CD8-positive, alpha-beta memory T cell (primary cell): ENCODE measurements at regions not wholly inside any gene's neighbourhood (a gene's known extent, or its start where the extent isn't known, plus 50 kb on each side); places are given as distances from the start of the nearest gene placed in this dataset.

Source experiments
- CTCF ChIA-PET: fragments of 350-600 bp; sonication (Branson Sonifier 250); formaldehyde crosslinking; loops from one replicate; lab custom pipeline; 2021; ENCODE audit warnings: antibody characterized with exemption; lab: Charles Lee
- POLR2A ChIA-PET: fragments of 350-600 bp; sonication (Branson Sonifier 250); formaldehyde crosslinking; loops from one replicate; lab custom pipeline; 2021; ENCODE audit warnings: antibody characterized with exemption; lab: Charles Lee
- DNase-seq, 5 donors: peaks; one replicate each; pipeline versions ENCODE4 v3.0.0 to v3.0.0-alpha.2; 2020 to 2022; ENCODE audit warnings: mixed read lengths in 1 of 5
- H3K27ac ChIP-seq: one replicate; pipeline ENCODE4 v1.7.0; 2013; ENCODE audit warnings: low read depth, mild to moderate bottlenecking, low read length, moderate library complexity
- H3K27me3 ChIP-seq: 2 replicates; pipeline ENCODE4 v1.7.0; 2013; ENCODE audit warnings: low read length, mild to moderate bottlenecking; ENCODE audit not compliant: insufficient read depth, poor library complexity, severe bottlenecking
- H3K36me3 ChIP-seq: 2 replicates; pipeline ENCODE4 v1.7.0; 2013; ENCODE audit warnings: mild to moderate bottlenecking, low read length, moderate library complexity; ENCODE audit not compliant: insufficient read depth
- H3K4me1 ChIP-seq: 2 replicates; pipeline ENCODE4 v1.7.0; 2013; ENCODE audit warnings: mild to moderate bottlenecking, low read length, moderate library complexity; ENCODE audit not compliant: insufficient read depth
- H3K4me3 ChIP-seq: 2 replicates; pipeline ENCODE4 v1.7.0; 2013; ENCODE audit warnings: mild to moderate bottlenecking, low read length
- H3K9me3 ChIP-seq: 2 replicates; pipeline ENCODE4 v1.7.0; 2013; ENCODE audit warnings: mild to moderate bottlenecking, low read length
- H3K27ac Mint-ChIP-seq, 8 donors: one replicate each; pipeline ENCODE4 v1.8.0; 2020 to 2021; ENCODE audit warnings: mixed read lengths in 8 of 8, mild to moderate bottlenecking in 6 of 8, inconsistent platforms in 3 of 8, moderate library complexity in 3 of 8
- H3K27me3 Mint-ChIP-seq, 2 donors: one replicate each; pipeline ENCODE4 v1.8.0; 2020 to 2021; ENCODE audit warnings: mixed read lengths in 2 of 2, mild to moderate bottlenecking in 1 of 2, moderate library complexity in 1 of 2
- H3K36me3 Mint-ChIP-seq, 3 donors: one replicate each; pipeline ENCODE4 v1.8.0; 2020 to 2021; ENCODE audit warnings: mixed read lengths in 3 of 3, inconsistent platforms in 1 of 3, mild to moderate bottlenecking in 1 of 3
- H3K4me1 Mint-ChIP-seq, 3 donors: one replicate each; pipeline ENCODE4 v1.8.0; 2020 to 2021; ENCODE audit warnings: mixed read lengths in 3 of 3, inconsistent platforms in 1 of 3, mild to moderate bottlenecking in 1 of 3
- H3K4me3 Mint-ChIP-seq, 7 donors: one replicate each; pipeline ENCODE4 v1.8.0; 2020 to 2021; ENCODE audit warnings: mixed read lengths in 7 of 7, mild to moderate bottlenecking in 6 of 7, moderate library complexity in 4 of 7, inconsistent platforms in 2 of 7
- H3K9me3 Mint-ChIP-seq, 5 donors: one replicate each; pipeline ENCODE4 v1.8.0; 2020 to 2022; ENCODE audit warnings: mixed read lengths in 5 of 5, mild to moderate bottlenecking in 3 of 5, moderate library complexity in 2 of 5, inconsistent platforms in 1 of 5

DNA sequence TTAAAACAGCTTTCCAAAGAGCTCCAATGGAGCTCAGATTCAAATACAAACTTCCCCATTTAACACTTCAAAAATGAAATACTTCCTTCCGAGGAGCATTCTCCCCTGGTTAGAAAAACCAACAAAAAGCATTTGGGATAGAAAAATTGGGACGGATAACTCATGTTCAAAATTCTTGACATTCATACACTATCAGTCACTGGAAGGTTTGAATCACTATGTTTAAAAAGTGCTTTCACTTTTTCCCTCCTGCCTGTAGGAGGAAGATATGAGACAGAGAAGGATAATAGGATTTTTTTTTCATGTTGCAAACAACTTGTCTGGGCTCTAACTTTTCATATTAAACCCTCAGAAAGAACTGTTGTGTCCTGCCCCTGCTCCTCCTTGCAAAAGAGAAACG, 412.0 kb downstream of the ACTL7B start:
- Mint-ChIP-seq H3K4me1 (no peaks in the 10 kb centered on the region), H3K9me3 (peaks cover 0 to 10% (median 3%) of the 10 kb centered on the region in 5 donors), H3K27me3 (no peaks in the 10 kb centered on the region), H3K36me3 (no peaks in the 10 kb centered on the region), H3K4me3 (no peak overlapping the region), H3K27ac (no peak overlapping the region)
- Histone ChIP-seq H3K27me3 (no peaks in the 10 kb centered on the region), H3K9me3 (no peaks in the 10 kb centered on the region), H3K27ac (no peak overlapping the region), H3K4me1 (no peaks in the 10 kb centered on the region), H3K4me3 (no peak overlapping the region), H3K36me3 (no peaks in the 10 kb centered on the region)
- DNase-seq, result no peak
- POLR2A ChIA-PET, result no interaction called here
- CTCF ChIA-PET, result no interaction called here

DNA sequence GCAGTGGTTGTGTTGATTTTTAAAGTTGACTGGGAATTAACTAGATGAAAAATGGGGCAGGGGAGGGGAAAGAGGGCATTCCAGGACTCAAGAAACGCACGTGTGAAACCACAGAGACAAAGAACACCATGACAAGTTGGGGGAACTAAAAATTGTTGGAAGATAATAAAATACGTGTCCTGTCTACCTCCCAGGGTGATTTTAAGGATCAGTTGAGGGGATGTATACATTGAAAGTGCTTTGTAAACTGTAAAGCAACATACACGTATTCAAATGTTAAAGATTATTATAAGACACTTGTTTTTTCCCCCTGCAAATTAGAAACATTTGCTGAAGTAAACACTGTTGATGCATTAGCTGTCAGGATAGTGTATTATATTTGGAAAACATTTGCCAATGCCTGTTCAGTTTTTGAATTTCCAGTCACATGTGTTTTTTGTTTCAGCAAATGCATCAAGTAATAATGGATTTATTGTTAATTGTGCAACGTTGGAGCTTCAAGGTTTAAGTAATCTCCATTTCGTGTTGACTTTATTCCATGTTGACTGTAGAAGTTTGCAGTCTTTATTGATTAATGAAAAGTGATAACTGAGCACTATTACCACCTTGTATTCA, 412.7 kb downstream of the ACTL7B start:
- H3K4me3 ChIP-seq, result no peak overlapping the region
- no peaks in the 10 kb centered on the region for H3K27me3 ChIP-seq
- H3K27ac ChIP-seq, result no peak overlapping the region
- Mint-ChIP-seq H3K27me3 (no peaks in the 10 kb centered on the region), H3K36me3 (no peaks in the 10 kb centered on the region), H3K4me3 (no peak overlapping the region), H3K4me1 (no peaks in the 10 kb centered on the region), H3K9me3 (peaks cover 0 to 10% (median 4%) of the 10 kb centered on the region in 5 donors), H3K27ac (no peak overlapping the region)
- no peaks in the 10 kb centered on the region for H3K9me3 ChIP-seq
- ChIA-PET POLR2A (no interaction called here), CTCF (no interaction called here)
- H3K4me1 ChIP-seq, result no peaks in the 10 kb centered on the region
- DNase-seq, result no peak
- no peaks in the 10 kb centered on the region for H3K36me3 ChIP-seq

DNA sequence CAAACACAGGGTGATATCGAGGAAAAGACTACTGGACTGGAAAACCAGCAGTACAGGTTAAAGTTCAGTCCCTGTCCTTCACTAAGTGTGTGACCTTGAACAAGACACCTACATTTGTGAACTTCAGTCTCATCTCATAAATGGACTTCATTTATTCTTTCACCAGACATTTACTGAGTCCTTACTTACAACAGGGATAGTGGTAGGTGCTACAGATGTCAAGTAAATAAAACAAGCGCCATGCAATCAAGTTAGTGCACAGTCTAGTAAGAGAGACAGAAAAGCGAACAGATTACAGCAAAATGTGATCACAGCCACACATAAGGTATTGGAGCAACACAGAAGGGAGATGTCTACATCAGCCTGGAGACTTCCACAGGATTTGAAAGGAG, 413.2 kb downstream of the ACTL7B start:
- no peaks in the 10 kb centered on the region for H3K27me3 Mint-ChIP-seq
- no peak overlapping the region for H3K4me3 ChIP-seq
- H3K36me3 Mint-ChIP-seq, result no peaks in the 10 kb centered on the region
- ChIA-PET POLR2A (no interaction called here), CTCF (interaction anchor here (0.7 kb wide), 1 partner anchor 10 kb away, joined by 3 read pairs; no protein-coding TSS in a partner anchor)
- H3K4me1 Mint-ChIP-seq, result no peaks in the 10 kb centered on the region
- no peaks in the 10 kb centered on the region for H3K36me3 ChIP-seq
- H3K4me1 ChIP-seq, result no peaks in the 10 kb centered on the region
- H3K9me3 ChIP-seq, result no peaks in the 10 kb centered on the region
- H3K27ac ChIP-seq, result no peak overlapping the region
- no peak overlapping the region for H3K27ac Mint-ChIP-seq
- no peak for DNase-seq
- H3K27me3 ChIP-seq, result no peaks in the 10 kb centered on the region
- H3K9me3 Mint-ChIP-seq, result peaks cover 0 to 10% (median 4%) of the 10 kb centered on the region in 5 donors
- no peak overlapping the region for H3K4me3 Mint-ChIP-seq

DNA sequence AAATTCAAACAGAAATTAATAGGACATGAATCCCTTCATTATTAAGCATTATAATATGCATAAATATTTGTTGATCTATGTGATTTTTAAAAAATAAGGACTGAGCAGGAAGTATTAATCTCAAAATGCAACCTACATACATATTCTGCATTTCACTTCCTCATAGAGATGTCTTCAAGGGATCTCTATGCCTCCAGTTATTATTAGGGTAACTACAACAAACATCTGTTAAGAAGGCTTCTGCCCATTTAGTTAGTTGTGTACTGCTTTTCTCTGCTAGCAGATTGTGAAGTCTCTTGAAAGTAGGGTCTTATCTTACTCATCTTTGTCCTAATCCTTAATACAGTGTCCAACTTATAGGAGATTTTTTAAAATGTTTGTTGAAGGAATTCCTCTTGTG, 414.1 kb downstream of the ACTL7B start:
- POLR2A ChIA-PET, result no interaction called here
- H3K9me3 Mint-ChIP-seq, result peaks cover 0 to 10% (median 4%) of the 10 kb centered on the region in 5 donors
- H3K27ac ChIP-seq, result no peak overlapping the region

DNA sequence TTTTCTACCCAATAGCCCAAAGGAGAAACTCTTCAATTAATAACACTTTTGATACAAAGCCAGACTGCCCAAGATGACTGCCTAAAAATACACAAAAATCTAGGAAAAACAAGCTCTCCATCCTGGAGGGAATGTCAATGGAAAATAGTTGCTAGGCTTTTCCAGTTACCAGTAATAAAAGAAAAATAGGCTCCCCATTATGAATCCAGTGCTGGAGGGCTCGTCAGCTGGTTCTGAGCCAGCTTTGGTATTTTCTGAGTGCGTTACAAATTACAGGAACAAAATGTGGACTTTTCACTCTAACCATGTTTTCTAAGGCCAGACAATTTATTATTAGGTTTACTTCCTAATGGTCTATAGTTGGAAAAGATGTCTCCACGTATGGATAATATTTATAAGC, 414.5 kb downstream of the ACTL7B start:
- Mint-ChIP-seq H3K9me3 (peaks cover 0 to 10% (median 4%) of the 10 kb centered on the region in 5 donors), H3K36me3 (no peaks in the 10 kb centered on the region), H3K27ac (no peak overlapping the region), H3K27me3 (no peaks in the 10 kb centered on the region), H3K4me1 (no peaks in the 10 kb centered on the region), H3K4me3 (no peak overlapping the region)
- no peaks in the 10 kb centered on the region for H3K9me3 ChIP-seq
- H3K36me3 ChIP-seq, result no peaks in the 10 kb centered on the region
- H3K4me1 ChIP-seq, result no peaks in the 10 kb centered on the region
- no peak overlapping the region for H3K27ac ChIP-seq
- no peaks in the 10 kb centered on the region for H3K27me3 ChIP-seq
- no peak for DNase-seq
- POLR2A ChIA-PET, result no interaction called here
- CTCF ChIA-PET, result interaction anchor here (0.9 kb wide), 1 partner anchor 13 kb away, joined by 4 read pairs; no protein-coding TSS in a partner anchor
- no peak overlapping the region for H3K4me3 ChIP-seq

More for the DNA sequence above, 414.1 kb downstream of the ACTL7B start:
- no peak for DNase-seq
- Histone ChIP-seq H3K4me1 (no peaks in the 10 kb centered on the region), H3K36me3 (no peaks in the 10 kb centered on the region), H3K4me3 (no peak overlapping the region), H3K27me3 (no peaks in the 10 kb centered on the region), H3K9me3 (no peaks in the 10 kb centered on the region)
- no peak overlapping the region for H3K4me3 Mint-ChIP-seq
- CTCF ChIA-PET, result interaction anchor here (0.9 kb wide), 1 partner anchor 13 kb away, joined by 4 read pairs; no protein-coding TSS in a partner anchor
- no peaks in the 10 kb centered on the region for H3K27me3 Mint-ChIP-seq
- no peak overlapping the region for H3K27ac Mint-ChIP-seq
- no peaks in the 10 kb centered on the region for H3K36me3 Mint-ChIP-seq
- no peaks in the 10 kb centered on the region for H3K4me1 Mint-ChIP-seq

DNA sequence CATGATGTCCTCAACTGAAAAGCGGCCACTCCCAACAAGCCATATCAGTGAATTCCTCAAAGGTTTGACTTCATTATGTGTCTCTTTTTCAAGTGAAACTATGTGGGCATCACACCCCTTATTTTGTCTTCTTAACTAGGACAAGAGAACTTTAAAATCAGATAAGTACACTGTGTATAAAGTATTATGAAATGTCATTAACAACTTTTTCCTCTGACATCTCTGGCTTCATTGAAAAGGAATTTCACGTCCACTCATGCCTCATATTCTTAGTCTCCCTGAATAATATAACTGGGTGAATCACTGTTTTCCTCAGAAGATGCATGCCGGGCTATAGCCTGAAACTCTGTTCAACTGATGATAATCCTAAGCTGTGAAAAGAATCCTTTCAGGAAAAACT, 415.8 kb downstream of the ACTL7B start:
- no peaks in the 10 kb centered on the region for H3K4me1 Mint-ChIP-seq
- no peaks in the 10 kb centered on the region for H3K27me3 Mint-ChIP-seq
- Histone ChIP-seq H3K9me3 (no peaks in the 10 kb centered on the region), H3K27ac (no peak overlapping the region), H3K4me1 (no peaks in the 10 kb centered on the region), H3K4me3 (no peak overlapping the region), H3K27me3 (no peaks in the 10 kb centered on the region), H3K36me3 (no peaks in the 10 kb centered on the region)
- CTCF ChIA-PET, result no interaction called here
- POLR2A ChIA-PET, result no interaction called here
- H3K36me3 Mint-ChIP-seq, result no peaks in the 10 kb centered on the region
- DNase-seq, result no peak
- peaks cover 0 to 10% (median 0%) of the 10 kb centered on the region in 5 donors for H3K9me3 Mint-ChIP-seq
- H3K27ac Mint-ChIP-seq, result no peak overlapping the region
- H3K4me3 Mint-ChIP-seq, result no peak overlapping the region

DNA sequence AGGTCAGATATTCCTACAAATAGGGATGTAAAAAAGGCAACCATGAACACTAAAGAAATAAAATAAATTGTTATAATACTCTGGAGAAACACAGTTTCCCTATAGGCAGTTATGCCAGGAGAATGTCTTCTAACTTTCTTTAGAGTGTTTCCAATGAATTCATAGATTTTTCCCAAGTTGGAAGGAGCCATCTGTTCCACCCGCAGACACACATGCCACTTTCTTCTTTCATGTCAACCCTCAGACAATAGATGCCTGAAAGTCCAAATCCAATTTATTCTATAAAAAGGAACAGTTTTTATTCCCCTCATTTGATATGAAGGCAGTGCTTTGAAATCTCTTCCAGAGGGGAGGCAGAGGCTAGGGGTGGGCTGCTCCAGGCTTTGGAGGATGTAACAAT, 418.1 kb downstream of the ACTL7B start:
- H3K4me1 Mint-ChIP-seq, result no peaks in the 10 kb centered on the region
- H3K4me3 Mint-ChIP-seq, result no peak overlapping the region
- DNase-seq, result no peak
- no peaks in the 10 kb centered on the region for H3K4me1 ChIP-seq
- H3K27me3 Mint-ChIP-seq, result no peaks in the 10 kb centered on the region
- no peak overlapping the region for H3K4me3 ChIP-seq
- ChIA-PET CTCF (no interaction called here), POLR2A (no interaction called here)
- no peaks in the 10 kb centered on the region for H3K27me3 ChIP-seq
- no peaks in the 10 kb centered on the region for H3K9me3 ChIP-seq
- H3K36me3 Mint-ChIP-seq, result no peaks in the 10 kb centered on the region
- no peak overlapping the region for H3K27ac ChIP-seq
- peaks cover 0 to 10% (median 1%) of the 10 kb centered on the region in 5 donors for H3K9me3 Mint-ChIP-seq
- H3K27ac Mint-ChIP-seq, result no peak overlapping the region
- H3K36me3 ChIP-seq, result no peaks in the 10 kb centered on the region

DNA sequence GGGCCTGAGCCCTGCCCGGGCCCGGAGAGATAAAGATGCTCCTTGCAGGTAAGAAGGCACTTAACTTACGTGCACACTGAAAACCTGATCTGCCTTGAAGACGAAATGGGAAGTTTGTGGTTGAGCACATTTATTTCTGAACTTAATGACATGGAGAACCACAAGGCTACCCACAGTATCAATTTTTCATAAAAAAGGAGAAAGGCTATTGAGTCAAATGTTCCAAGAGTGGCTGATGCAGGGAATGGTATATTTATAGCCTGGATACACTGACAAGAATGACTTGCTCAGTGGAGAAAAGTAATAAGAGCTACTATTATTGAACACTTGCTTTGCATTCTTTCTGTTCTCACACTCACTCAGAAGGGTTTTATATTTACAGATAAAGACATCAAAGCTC, 419.3 kb downstream of the ACTL7B start:
- POLR2A ChIA-PET, result no interaction called here
- Mint-ChIP-seq H3K9me3 (peaks cover 0 to 13% (median 1%) of the 10 kb centered on the region in 5 donors), H3K4me3 (no peak overlapping the region), H3K36me3 (no peaks in the 10 kb centered on the region), H3K4me1 (no peaks in the 10 kb centered on the region), H3K27ac (no peak overlapping the region), H3K27me3 (no peaks in the 10 kb centered on the region)
- Histone ChIP-seq H3K36me3 (no peaks in the 10 kb centered on the region), H3K27ac (no peak overlapping the region), H3K4me1 (no peaks in the 10 kb centered on the region), H3K9me3 (no peaks in the 10 kb centered on the region), H3K27me3 (no peaks in the 10 kb centered on the region), H3K4me3 (no peak overlapping the region)
- CTCF ChIA-PET, result no interaction called here
- no peak for DNase-seq
